AG04449 (cell line): ENCODE measurements at regions not wholly inside any gene's neighbourhood (a gene's known extent, or its start where the extent isn't known, plus 50 kb on each side); places are given as distances from the start of the nearest gene placed in this dataset.

ENCODE experiments used
- CTCF ChIA-PET: fragments of 350-600 bp; formaldehyde crosslinking; extraction: SDS; loops from one replicate; lab custom pipeline; 2021; ENCODE audit warnings: antibody characterized with exemption; lab: Yijun Ruan, JAX
- POLR2A ChIA-PET: fragments of 400-600, 350-600 bp; formaldehyde crosslinking; extraction: SDS; loops from one replicate; lab custom pipeline; 2020; ENCODE audit warnings: antibody characterized with exemption, inconsistent platforms; lab: Yijun Ruan, JAX
- DNase-seq: peaks from one replicate; pipeline ENCODE4 v3.0.0-alpha.2; 2010; ENCODE audit warnings: low read depth, low spot score
- H3K4me3 ChIP-seq: 2 replicates; pipeline ENCODE4 v1.5.1; 2011; ENCODE audit warnings: low read depth, mild to moderate bottlenecking, control low read depth, low read length
- CTCF ChIP-seq: IDR thresholded peaks from one replicate; pipeline ENCODE4 v1.5.1; 2011; ENCODE audit warnings: mild to moderate bottlenecking, moderate library complexity, low read length, control low read depth, inconsistent platforms; ENCODE audit not compliant: insufficient read depth; ENCODE audit errors: missing control alignments

DNA sequence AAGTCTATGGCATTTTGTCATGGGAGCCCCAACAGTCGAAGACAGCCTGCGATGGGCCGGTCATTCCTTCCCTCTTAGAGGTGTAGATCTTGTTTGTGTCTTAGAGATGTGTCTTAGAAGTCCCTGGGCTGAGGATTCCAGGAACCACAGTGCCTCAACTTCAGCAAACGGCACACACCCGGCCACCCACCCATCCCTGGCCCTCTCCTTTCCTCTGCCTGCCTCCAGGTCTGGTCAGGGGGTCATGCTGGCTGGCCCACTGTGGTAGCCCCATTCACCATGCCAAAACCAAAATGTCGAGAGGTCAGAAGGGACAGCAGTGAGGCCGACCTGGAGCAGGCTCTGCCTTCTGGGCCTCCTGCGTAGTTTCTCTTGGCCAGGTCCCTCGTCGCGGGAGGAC lies 857.9 kb downstream of the TBC1D22A start:
- TF ChIP-seq CTCF, result no peak
- DNase-seq, result no peak
- ChIA-PET CTCF (no interaction called here), POLR2A (no interaction called here)
- H3K4me3 ChIP-seq, result no peak overlapping the region

DNA sequence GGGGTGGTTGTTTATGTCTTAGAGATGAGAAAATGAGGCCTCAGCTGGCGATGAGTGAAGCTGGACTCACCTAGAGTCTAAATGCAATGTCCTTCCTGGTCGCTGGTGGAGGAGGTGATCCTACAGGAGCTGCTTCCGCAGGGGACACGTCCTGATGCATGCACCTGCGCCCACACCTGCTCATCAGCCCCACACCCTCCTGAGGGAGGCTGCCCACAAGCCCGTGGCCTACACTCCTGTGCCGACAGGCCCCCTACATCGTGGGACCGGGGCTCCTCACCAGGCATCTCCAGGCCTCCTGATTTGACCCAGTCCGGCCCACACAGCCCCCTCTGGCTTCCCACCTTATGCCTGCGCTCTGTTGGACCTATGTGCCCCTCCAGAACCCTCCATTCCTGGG lies 857.2 kb downstream of the TBC1D22A start:
- no peak for TF ChIP-seq CTCF
- DNase-seq, result no peak
- no peak overlapping the region for H3K4me3 ChIP-seq
- POLR2A ChIA-PET, result no interaction called here
- CTCF ChIA-PET, result no interaction called here

GRCh38 chr22:47618180-47619010 lies 855.9 kb downstream of the TBC1D22A start:
- DNase-seq, result no peak
- ChIA-PET CTCF (no interaction called here), POLR2A (no interaction called here)
- TF ChIP-seq CTCF, result no peak
- H3K4me3 ChIP-seq, result no peak overlapping the region

- TF ChIP-seq CTCF, result no peak
- DNase-seq, result no peak
- ChIA-PET CTCF (no interaction called here), POLR2A (no interaction called here)
- H3K4me3 ChIP-seq, result no peak overlapping the region
These were observed 854.7 kb downstream of the TBC1D22A start for GRCh38 chr22:47617186-47617585.

GRCh38 chr22:47616396-47617020 lies 854.1 kb downstream of the TBC1D22A start:
- DNase-seq, result no peak

More at GRCh38 chr22:47616396-47617020, 854.1 kb downstream of the TBC1D22A start:
- no peak for TF ChIP-seq CTCF
- CTCF ChIA-PET, result no interaction called here
- POLR2A ChIA-PET, result no interaction called here
- no peak overlapping the region for H3K4me3 ChIP-seq
